ENCODE measurements at regions not wholly inside any gene's neighbourhood (a gene's known extent, or its start where the extent isn't known, plus 50 kb on each side); places are given as distances from the start of the nearest gene placed in this dataset.
"Not testable (repeated sequence)": the region's sequence is repeated elsewhere in the genome, so short reads cannot be mapped to it uniquely, and the experiment has no call there.

DNA sequence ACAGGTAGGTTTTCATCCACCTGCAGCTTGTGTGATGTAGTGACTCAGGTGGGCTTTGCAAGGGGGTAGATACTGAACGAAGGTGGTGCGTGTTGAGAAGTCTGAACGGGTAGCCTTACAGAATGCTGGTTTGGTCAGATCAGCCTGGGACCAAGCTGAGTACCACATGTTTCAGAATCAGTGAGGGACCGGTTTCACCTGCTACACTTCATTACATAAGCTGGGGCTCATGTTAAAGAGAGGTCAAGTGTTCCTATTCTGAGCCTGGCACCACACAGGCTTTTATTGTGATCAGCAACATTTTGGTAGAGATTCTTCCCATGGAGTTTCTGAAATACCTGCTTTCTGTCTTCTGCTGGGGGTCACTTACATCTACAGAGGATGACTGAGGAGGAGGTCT, 207.4 kb upstream of the EEF2KMT start:
- no peak for DNase-seq

GRCh38 chr16:5302372-5303114, 204.9 kb upstream of the EEF2KMT start:
- DNase-seq: no peak

- no peak for DNase-seq
Observed at GRCh38 chr16:5298202-5298601, 200.6 kb upstream of the EEF2KMT start.

- no peak for DNase-seq
Observed at GRCh38 chr16:5296176-5296575, 198.6 kb upstream of the EEF2KMT start.

- not testable (repeated sequence) for DNase-seq
Observed at GRCh38 chr16:5295304-5295703, 197.7 kb upstream of the EEF2KMT start.

- DNase-seq: not testable (repeated sequence)
Observed at GRCh38 chr16:5282152-5282551, 184.6 kb upstream of the EEF2KMT start.

DNA sequence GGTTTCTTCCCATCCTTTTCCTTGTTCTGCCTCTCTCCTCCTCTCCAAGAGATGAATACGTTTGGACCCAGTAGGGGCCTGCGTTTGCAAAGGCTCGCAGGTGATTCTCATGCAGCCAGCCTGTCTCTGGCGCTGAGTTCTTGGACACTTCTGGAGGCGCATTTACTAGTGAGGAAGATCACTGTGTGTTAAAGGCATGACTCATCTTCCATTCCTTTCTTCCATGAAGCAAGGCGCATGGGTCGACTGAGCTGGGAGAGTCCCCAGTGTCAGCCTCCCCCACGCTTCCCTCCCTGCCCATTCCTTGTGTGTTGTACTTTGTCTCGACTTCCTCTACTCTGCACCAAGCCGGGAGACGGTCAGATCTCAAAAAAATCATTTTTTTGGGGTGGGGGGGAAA, 159.9 kb upstream of the EEF2KMT start:
- DNase-seq: no peak

GRCh38 chr16:5252791-5253190, 155.2 kb upstream of the EEF2KMT start:
- no peak for DNase-seq

- DNase-seq: not testable (repeated sequence)
Observed at GRCh38 chr16:5247403-5247802, 149.8 kb upstream of the EEF2KMT start.

DNA sequence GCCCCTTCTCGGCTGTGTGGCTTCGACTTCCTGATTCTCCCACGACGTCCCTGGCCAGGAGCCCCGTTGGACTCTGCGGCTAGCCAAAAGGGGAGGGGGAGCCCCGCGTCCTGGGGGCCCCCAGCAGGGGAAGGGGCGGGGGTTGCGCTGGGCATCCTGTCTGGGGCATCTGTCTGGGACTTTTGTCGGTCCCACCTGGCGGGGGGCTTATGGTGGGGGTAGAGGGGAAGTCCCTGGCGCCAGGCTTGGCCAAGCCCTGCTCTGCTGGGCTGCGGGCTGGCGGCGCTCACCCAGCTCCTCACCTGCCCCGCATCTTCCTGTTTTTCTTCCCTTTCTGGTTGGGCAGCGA, 142.7 kb upstream of the EEF2KMT start:
- DNase-seq: not testable (repeated sequence)

GRCh38 chr16:5239472-5240277, 142.1 kb upstream of the EEF2KMT start:
- DNase-seq: not testable (repeated sequence)

- DNase-seq: no peak
Observed at GRCh38 chr16:5235119-5235518, 137.5 kb upstream of the EEF2KMT start.

DNA sequence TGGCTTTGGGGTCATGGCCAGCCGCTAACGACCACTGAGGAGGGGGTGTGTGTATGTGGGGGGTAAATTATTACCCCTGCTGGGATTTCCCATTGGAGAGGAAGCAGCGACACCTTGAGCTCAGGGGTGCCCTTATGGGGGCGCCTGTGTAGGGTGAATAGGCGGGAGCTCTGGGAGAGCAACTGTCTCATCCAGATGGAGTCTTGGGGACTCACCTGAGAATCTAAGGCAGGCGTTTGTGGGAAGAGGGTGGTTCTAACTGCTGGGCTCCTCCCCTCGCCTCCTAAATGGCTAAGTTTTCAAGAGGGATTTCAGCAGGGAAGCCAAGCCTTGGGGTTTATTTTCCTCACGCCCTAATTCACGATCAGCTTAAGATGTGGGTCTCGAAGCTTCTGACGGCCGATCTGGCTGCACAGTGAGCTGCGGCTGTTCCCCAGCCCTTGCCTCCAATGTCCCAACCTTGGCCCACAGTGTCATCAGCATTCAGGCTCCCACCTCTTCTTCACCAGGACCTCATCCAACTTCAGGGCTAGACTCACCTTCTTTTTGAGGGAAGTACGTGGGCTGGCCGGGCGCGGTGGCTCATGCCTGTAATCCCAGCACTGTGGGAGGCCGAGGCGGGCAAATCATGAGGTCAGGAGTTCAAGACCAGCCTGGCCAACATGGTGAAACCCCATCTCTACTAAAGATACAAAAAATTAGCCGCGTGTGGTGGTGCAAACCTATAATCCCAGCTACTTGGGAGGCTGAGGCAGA, 136.9 kb upstream of the EEF2KMT start:
- DNase-seq: no peak

- DNase-seq: no peak
Observed at GRCh38 chr16:5231246-5231759, 133.7 kb upstream of the EEF2KMT start.

DNA sequence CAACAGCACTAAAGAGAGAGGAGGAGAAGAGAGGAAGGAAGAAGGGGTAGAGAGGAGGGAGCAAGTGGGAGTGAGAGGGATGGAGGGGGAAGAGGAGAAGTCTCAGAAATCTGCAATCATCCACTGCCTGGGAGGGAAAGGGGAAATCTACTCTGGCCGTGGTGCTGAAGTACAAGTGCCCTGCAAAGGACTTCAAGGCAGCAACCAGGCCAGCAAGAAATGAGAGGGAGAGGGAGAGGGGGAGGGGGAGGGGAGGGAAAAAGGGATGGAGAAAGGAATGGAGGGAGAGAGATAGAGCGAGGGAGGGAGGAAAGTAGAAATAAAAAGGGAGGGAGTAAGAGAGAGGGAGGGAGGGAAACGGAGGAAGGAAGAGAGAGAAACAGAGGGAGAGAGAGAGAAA, 130.8 kb upstream of the EEF2KMT start:
- DNase-seq: no peak

- DNase-seq: no peak
Observed at GRCh38 chr16:5225931-5226655, 128.5 kb upstream of the EEF2KMT start.

DNA sequence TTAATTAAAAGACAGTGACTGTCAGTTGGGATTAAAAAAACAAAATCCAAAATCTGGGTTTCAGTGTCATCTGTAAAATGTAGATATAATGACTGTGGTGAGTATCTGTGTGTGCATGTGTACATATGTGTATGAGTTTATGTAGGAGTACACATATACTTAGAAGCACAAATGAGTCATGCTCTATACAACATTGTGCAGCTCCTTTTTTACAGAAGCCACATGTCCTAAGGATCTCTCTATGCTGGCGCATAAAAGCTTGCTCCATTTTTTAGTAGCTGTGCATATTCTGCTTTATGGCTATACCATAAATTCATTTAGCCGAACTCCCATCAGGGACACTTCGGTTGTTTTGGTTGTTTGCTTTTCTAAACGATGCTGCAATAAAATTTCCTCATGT, 125.2 kb upstream of the EEF2KMT start:
- no peak for DNase-seq

DNA sequence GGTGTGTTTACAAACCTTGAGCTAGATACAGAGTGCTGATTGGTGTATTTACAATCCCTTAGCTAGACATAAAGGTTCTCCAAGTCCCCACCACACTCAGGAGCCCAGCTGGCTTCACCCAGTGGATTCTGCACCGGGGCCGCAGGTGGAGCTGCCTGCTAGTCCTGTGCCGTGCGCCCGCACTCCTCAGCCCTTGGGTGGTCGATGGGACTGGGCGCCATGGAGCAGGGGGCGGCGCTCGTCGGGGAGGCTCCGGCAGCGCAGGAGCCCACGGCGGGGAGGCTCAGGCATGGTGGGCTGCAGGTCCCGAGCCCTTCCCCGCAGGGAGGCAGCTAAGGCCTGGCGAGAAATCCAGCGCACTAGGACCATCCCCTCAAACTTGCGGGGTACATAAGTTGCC, 124.2 kb upstream of the EEF2KMT start:
- DNase-seq: not testable (repeated sequence)

DNA sequence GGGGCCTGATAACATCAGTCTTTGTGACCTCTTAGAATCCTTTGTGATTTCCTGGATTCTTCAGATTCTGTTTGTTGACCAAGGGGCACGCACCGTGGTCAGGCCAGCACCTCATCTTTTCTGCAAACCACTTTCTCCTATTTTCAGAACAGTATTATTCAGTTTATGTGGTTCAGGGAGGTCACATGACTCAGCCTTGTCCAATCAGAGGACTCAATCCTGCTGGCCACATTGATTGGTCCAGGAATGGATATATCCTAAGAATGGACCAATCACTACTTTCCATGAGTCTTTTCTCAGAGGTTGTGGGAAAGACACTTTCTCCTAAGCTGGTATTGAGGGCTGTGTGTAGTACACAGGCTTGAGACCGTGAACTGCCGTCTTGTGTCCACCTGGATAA, 123.1 kb upstream of the EEF2KMT start:
- DNase-seq: no peak

DNA sequence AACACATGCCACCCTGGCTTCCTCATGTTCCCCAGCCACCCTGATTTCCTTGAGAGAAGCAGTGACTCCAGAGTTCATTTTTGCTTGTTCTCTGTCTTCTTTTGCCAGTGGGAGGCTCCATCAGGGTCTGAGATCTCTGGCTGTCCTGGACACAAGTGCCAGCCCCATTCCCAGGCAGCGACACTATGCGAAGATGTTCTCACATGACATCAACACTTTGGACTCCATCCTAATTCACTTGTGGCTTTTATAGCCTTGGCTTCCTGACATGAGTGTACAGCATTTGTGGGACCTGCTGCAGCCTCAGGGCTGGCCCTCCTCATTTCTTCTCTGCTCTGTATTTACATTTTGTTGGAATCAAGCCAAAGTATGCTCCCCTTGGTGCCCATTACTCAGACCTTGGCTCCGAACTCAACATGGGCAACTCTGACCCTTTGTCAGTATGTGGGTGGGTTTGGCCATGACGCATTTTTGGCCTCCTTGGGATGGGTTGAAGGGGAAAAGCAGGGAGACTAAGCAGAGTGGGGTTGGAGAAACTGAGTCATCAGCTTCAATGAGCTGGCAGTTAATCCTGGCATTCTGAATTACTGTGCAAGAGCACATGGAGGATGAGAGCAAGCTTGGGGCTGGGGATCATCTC, 119.0 kb upstream of the EEF2KMT start:
- no peak for DNase-seq

DNA sequence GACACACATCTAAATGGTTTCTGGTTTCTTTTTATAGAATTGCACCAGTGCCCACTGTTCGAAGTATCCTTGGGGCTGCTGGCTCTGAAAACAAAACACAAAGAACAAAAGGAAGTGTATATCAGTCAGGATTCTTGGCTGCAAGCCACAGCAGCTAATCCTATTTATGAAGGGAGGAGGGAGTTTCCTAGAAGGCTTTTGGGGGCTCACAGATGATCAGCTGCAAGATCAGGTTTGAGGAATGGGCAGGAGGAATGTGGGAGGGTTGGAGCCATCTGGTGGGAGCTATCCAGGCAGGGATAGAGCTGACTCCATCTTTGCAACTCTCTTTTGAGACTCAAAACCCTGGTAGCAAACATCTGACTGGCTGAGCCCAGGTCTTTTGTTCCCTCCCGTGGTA, 118.3 kb upstream of the EEF2KMT start:
- no peak for DNase-seq

- no peak for DNase-seq
Observed at GRCh38 chr16:5214466-5214865, 116.9 kb upstream of the EEF2KMT start.
